GM06990 (cell line): ENCODE measurements at regions not wholly inside any gene's neighbourhood (a gene's known extent, or its start where the extent isn't known, plus 50 kb on each side); places are given as distances from the start of the nearest gene placed in this dataset.

Experiments used
- DNase-seq: peaks from one replicate; pipeline ENCODE4 v3.0.0-alpha.2; 2011; ENCODE audit not compliant: insufficient read length; ENCODE audit errors: extremely low read depth
- H3K27me3 ChIP-seq: replicated peaks from 2 replicates; pipeline ENCODE4 v1.6.0; 2011; ENCODE audit warnings: low read length; ENCODE audit not compliant: control insufficient read depth, insufficient read depth
- H3K36me3 ChIP-seq: 2 replicates; pipeline ENCODE4 v1.5.1; 2011; ENCODE audit warnings: low read length; ENCODE audit not compliant: control insufficient read depth, insufficient read depth
- H3K4me3 ChIP-seq: replicated peaks from 2 replicates; pipeline ENCODE4 v1.5.1; 2011; ENCODE audit warnings: low read depth, mild to moderate bottlenecking, control low read depth, low read length
- CTCF ChIP-seq: IDR thresholded peaks from 2 replicates; pipeline ENCODE4 v1.5.1; 2011; ENCODE audit warnings: low read length, control low read depth, mild to moderate bottlenecking, inconsistent platforms; ENCODE audit not compliant: insufficient read depth, poor library complexity, severe bottlenecking

- H3K4me3 ChIP-seq: no peak overlapping the region
- DNase-seq: peak; percentile 6
- TF ChIP-seq CTCF: no peak
Observed at GRCh38 chr3:150132101-150132749, 161.5 kb upstream of the PFN2 start.

GRCh38 chr3:150131663-150132062 is 161.0 kb upstream of the PFN2 start:
- no peak overlapping the region for H3K4me3 ChIP-seq
- no peak for TF ChIP-seq CTCF
- no peaks in the 10 kb centered on the region for H3K27me3 ChIP-seq
- H3K36me3 ChIP-seq: no peaks in the 10 kb centered on the region
- no peak for DNase-seq

More at GRCh38 chr3:150132101-150132749, 161.5 kb upstream of the PFN2 start:
- H3K27me3 ChIP-seq: no peaks in the 10 kb centered on the region
- no peaks in the 10 kb centered on the region for H3K36me3 ChIP-seq

- no peak overlapping the region for H3K4me3 ChIP-seq
- no peaks in the 10 kb centered on the region for H3K36me3 ChIP-seq
- no peak for DNase-seq
- no peak for TF ChIP-seq CTCF
- H3K27me3 ChIP-seq: no peaks in the 10 kb centered on the region
Observed at GRCh38 chr3:150130404-150131100, 159.9 kb upstream of the PFN2 start.

- H3K27me3 ChIP-seq: no peaks in the 10 kb centered on the region
- no peaks in the 10 kb centered on the region for H3K36me3 ChIP-seq
- no peak for DNase-seq
- no peak for TF ChIP-seq CTCF
- H3K4me3 ChIP-seq: no peak overlapping the region
Observed at GRCh38 chr3:150129166-150129565, 158.5 kb upstream of the PFN2 start.

GRCh38 chr3:150128126-150128525 is 157.4 kb upstream of the PFN2 start:
- TF ChIP-seq CTCF: no peak
- no peak overlapping the region for H3K4me3 ChIP-seq
- no peaks in the 10 kb centered on the region for H3K27me3 ChIP-seq
- no peak for DNase-seq
- no peaks in the 10 kb centered on the region for H3K36me3 ChIP-seq
